ENCODE measurements at regions not wholly inside any gene's neighbourhood (a gene's known extent, or its start where the extent isn't known, plus 50 kb on each side); places are given as distances from the start of the nearest gene placed in this dataset.
"Not testable (repeated sequence)": the region's sequence is repeated elsewhere in the genome, so short reads cannot be mapped to it uniquely, and the experiment has no call there.

GRCh38 chr21:17709266-17709611, 96.5 kb upstream of the BTG3 start:
- no peak for TF ChIP-seq CTCF (IDR thresholded peaks at IDR 0.05; ENCODE audit: low read depth, low read length, missing control alignments)
- in situ Hi-C loops (cut with HindIII; ENCODE audit: low sequenced_read_pairs): no loop called here
- no peak for DNase-seq (ENCODE audit: low read depth)
- H3K4me3 ChIP-seq (ENCODE audit: low read depth, low read length): no peak overlapping the region

GRCh38 chr21:17708522-17709265, 96.0 kb upstream of the BTG3 start:
- no peak for TF ChIP-seq CTCF (IDR thresholded peaks at IDR 0.05; ENCODE audit: low read depth, low read length, missing control alignments)
- DNase-seq (ENCODE audit: low read depth): no peak
- no peak overlapping the region for H3K4me3 ChIP-seq (ENCODE audit: low read depth, low read length)
- in situ Hi-C loops (cut with HindIII; ENCODE audit: low sequenced_read_pairs): no loop called here

- DNase-seq (ENCODE audit: low read depth): no peak
- no peak overlapping the region for H3K4me3 ChIP-seq (ENCODE audit: low read depth, low read length)
- TF ChIP-seq CTCF (IDR thresholded peaks at IDR 0.05; ENCODE audit: low read depth, low read length, missing control alignments): no peak
- in situ Hi-C loops (cut with HindIII; ENCODE audit: low sequenced_read_pairs): no loop called here
Observed at GRCh38 chr21:17699524-17700189, 87.0 kb upstream of the BTG3 start.

DNA sequence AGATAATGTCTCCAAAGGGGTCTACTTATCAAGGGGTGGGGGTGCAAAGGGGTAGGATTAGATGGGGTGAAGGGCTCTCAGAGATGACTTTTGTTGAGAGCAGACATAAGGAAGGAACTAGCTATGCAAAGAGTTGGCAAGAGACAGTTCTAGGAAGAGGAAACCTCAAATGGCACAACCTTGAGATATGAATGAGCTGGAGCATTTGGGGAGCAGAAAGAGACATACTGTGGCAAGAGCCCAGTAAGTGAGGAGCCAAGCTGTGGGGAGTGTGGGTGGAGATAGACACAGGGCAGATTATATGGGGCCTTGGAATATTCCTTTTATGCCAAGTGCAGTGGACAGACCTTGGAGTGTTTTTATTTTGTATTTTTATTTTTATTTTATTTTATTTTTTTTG, 84.8 kb upstream of the BTG3 start:
- DNase-seq (ENCODE audit: low read depth): no peak
- H3K4me3 ChIP-seq (ENCODE audit: low read depth, low read length): no peak overlapping the region
- in situ Hi-C loops (cut with HindIII; ENCODE audit: low sequenced_read_pairs): no loop called here
- no peak for TF ChIP-seq CTCF (IDR thresholded peaks at IDR 0.05; ENCODE audit: low read depth, low read length, missing control alignments)

- H3K4me3 ChIP-seq (ENCODE audit: low read depth, low read length); DNase-seq (ENCODE audit: low read depth); in situ Hi-C loops (cut with HindIII; ENCODE audit: low sequenced_read_pairs): not testable (repeated sequence)
Observed at GRCh38 chr21:17694416-17694815, 81.7 kb upstream of the BTG3 start.

DNA sequence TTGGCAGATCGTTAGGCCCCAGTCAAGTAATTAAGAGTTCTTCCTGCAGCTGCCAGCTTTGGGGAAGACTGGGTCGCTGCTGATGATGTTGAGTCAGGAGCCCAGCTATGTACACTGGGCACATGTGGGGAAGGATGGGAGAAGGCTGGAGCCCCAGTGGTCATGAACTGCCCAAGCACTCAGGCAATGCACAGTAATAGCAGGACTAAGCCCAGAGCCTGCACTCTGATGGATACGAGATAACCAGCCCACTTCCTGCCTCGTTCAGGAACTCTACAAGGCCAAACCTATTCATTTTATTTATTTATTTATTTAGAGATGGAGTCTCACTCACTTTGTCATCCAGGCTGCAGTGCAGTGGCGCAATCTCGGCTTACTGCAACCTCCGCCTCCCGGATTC, 81.1 kb upstream of the BTG3 start:
- no peak for DNase-seq (ENCODE audit: low read depth)
- no peak overlapping the region for H3K4me3 ChIP-seq (ENCODE audit: low read depth, low read length)
- in situ Hi-C loops (cut with HindIII; ENCODE audit: low sequenced_read_pairs): no loop called here
- no peak for TF ChIP-seq CTCF (IDR thresholded peaks at IDR 0.05; ENCODE audit: low read depth, low read length, missing control alignments)

GRCh38 chr21:17690078-17690494, 77.4 kb upstream of the BTG3 start:
- in situ Hi-C loops (cut with HindIII; ENCODE audit: low sequenced_read_pairs): no loop called here
- TF ChIP-seq CTCF (IDR thresholded peaks at IDR 0.05; ENCODE audit: low read depth, low read length, missing control alignments): no peak
- H3K4me3 ChIP-seq (ENCODE audit: low read depth, low read length): no peak overlapping the region
- no peak for DNase-seq (ENCODE audit: low read depth)
